ENCODE measurements at regions not wholly inside any gene's neighbourhood (a gene's known extent, or its start where the extent isn't known, plus 50 kb on each side); places are given as distances from the start of the nearest gene placed in this dataset.

GRCh38 chr6:163916315-163917081 is 502.0 kb downstream of the QKI start:
- ATAC-seq (no peak), DNase-seq (no peak)
- Histone ChIP-seq H3K4me3 (no peak overlapping the region), H3K27me3 (no peaks in the 10 kb centered on the region), H3K9me3 (no peaks in the 10 kb centered on the region), H3K27ac (no peak overlapping the region), H3K4me1 (no peaks in the 10 kb centered on the region), H3K36me3 (no peaks in the 10 kb centered on the region)
- TF ChIP-seq POLR2A (IDR thresholded peaks at IDR 0.05) (no peak), CTCF (IDR thresholded peaks at IDR 0.05 in 4 of 5, conservative IDR thresholded peaks at IDR 0.05 in 1 of 5) (no peak)
- in situ Hi-C loops (cut with MboI; ENCODE audit: low sequenced_read_pairs in 4 of 4) = no loop called here
- intact Hi-C loops (cut with DNase I; ENCODE audit: low total_unique reads) = no loop called here

- H3K9me3 ChIP-seq = no peaks in the 10 kb centered on the region
- no peaks in the 10 kb centered on the region for H3K27me3 ChIP-seq
- TF ChIP-seq POLR2A (IDR thresholded peaks at IDR 0.05) = no peak
- TF ChIP-seq CTCF (IDR thresholded peaks at IDR 0.05 in 4 of 5, conservative IDR thresholded peaks at IDR 0.05 in 1 of 5) = no peak
- in situ Hi-C loops (cut with MboI; ENCODE audit: low sequenced_read_pairs in 4 of 4) (no loop called here), intact Hi-C loops (cut with DNase I; ENCODE audit: low total_unique reads) (no loop called here)
- no peak for ATAC-seq
- H3K27ac ChIP-seq = no peak overlapping the region
- DNase-seq = no peak
- no peaks in the 10 kb centered on the region for H3K4me1 ChIP-seq
- H3K4me3 ChIP-seq = no peak overlapping the region
- no peaks in the 10 kb centered on the region for H3K36me3 ChIP-seq
These were observed 500.6 kb downstream of the QKI start for GRCh38 chr6:163915131-163915530.

GRCh38 chr6:163913045-163913444 is 498.5 kb downstream of the QKI start:
- no peak overlapping the region for H3K4me3 ChIP-seq
- in situ Hi-C loops (cut with MboI; ENCODE audit: low sequenced_read_pairs in 4 of 4) (no loop called here), intact Hi-C loops (cut with DNase I; ENCODE audit: low total_unique reads) (no loop called here)
- ATAC-seq = no peak
- DNase-seq = no peak
- no peak overlapping the region for H3K27ac ChIP-seq
- TF ChIP-seq CTCF (IDR thresholded peaks at IDR 0.05 in 4 of 5, conservative IDR thresholded peaks at IDR 0.05 in 1 of 5) (no peak), POLR2A (IDR thresholded peaks at IDR 0.05) (no peak)
- H3K27me3 ChIP-seq = no peaks in the 10 kb centered on the region
- no peaks in the 10 kb centered on the region for H3K9me3 ChIP-seq
- H3K36me3 ChIP-seq = no peaks in the 10 kb centered on the region
- no peaks in the 10 kb centered on the region for H3K4me1 ChIP-seq

GRCh38 chr6:163906006-163906710 is 491.6 kb downstream of the QKI start:
- intact Hi-C loops (cut with DNase I; ENCODE audit: low total_unique reads) = no loop called here
- H3K4me3 ChIP-seq = no peak overlapping the region
- H3K27me3 ChIP-seq = no peaks in the 10 kb centered on the region
- no peaks in the 10 kb centered on the region for H3K4me1 ChIP-seq
- TF ChIP-seq POLR2A (IDR thresholded peaks at IDR 0.05) (no peak), CTCF (IDR thresholded peaks at IDR 0.05 in 4 of 5, conservative IDR thresholded peaks at IDR 0.05 in 1 of 5) (no peak)
- in situ Hi-C loops (cut with MboI; ENCODE audit: low sequenced_read_pairs in 4 of 4) = no loop called here
- no peaks in the 10 kb centered on the region for H3K36me3 ChIP-seq
- no peaks in the 10 kb centered on the region for H3K9me3 ChIP-seq
- H3K27ac ChIP-seq = no peak overlapping the region
- DNase-seq (no peak), ATAC-seq (no peak)

Data from gastrocnemius medialis (tissue), 4 donors.